Lung (tissue), 11 donors: ENCODE measurements at regions not wholly inside any gene's neighbourhood (a gene's known extent, or its start where the extent isn't known, plus 50 kb on each side); places are given as distances from the start of the nearest gene placed in this dataset.

ENCODE experiments used
- ATAC-seq: fragments of 200-7000 bp; cut with Tn5 transposase; one replicate; pipeline ENCODE4 v1.9.1; 2020; ENCODE audit warnings: moderate number of reproducible peaks; ENCODE audit not compliant: insufficient read depth, low FRiP score
- DNase-seq, 3 donors: peaks; one replicate each; pipeline ENCODE4 v3.0.0-alpha.2; 2013 to 2017
- H3K27ac ChIP-seq, 2 donors: one replicate each; pipeline ENCODE4 v1.5.1; 2013; ENCODE audit warnings: mild to moderate bottlenecking in 2 of 2, moderate library complexity in 2 of 2, control low read depth in 1 of 2, inconsistent platforms in 1 of 2, low read depth in 1 of 2, low read length in 1 of 2
- H3K27me3 ChIP-seq, 3 donors: one replicate each; pipeline ENCODE4 v1.5.1; 2013; ENCODE audit warnings: low read length in 2 of 3; ENCODE audit not compliant: control insufficient read depth in 3 of 3, insufficient read depth in 3 of 3
- H3K36me3 ChIP-seq, 4 donors: one replicate each; pipeline ENCODE4 v1.5.1; 2013; ENCODE audit warnings: low read length in 4 of 4, mild to moderate bottlenecking in 1 of 4, moderate library complexity in 1 of 4; ENCODE audit not compliant: control insufficient read depth in 4 of 4, insufficient read depth in 4 of 4
- H3K4me1 ChIP-seq, 5 donors: one replicate each; pipeline ENCODE4 v1.5.1; 2013; ENCODE audit warnings: low read length in 5 of 5, mild to moderate bottlenecking in 2 of 5, moderate library complexity in 1 of 5; ENCODE audit not compliant: control insufficient read depth in 5 of 5, insufficient read depth in 5 of 5
- H3K4me3 ChIP-seq: one replicate; pipeline ENCODE4 v1.5.1; 2013; ENCODE audit warnings: mild to moderate bottlenecking, control low read depth, moderate library complexity
- H3K9ac ChIP-seq, 2 donors: one replicate each; pipeline ENCODE4 v1.5.1; 2013; ENCODE audit warnings: low read length in 2 of 2, control low read depth in 1 of 2; ENCODE audit not compliant: insufficient read depth in 1 of 2
- H3K9me3 ChIP-seq, 4 donors: one replicate each; pipeline ENCODE4 v1.5.1; 2013; ENCODE audit warnings: low read length in 3 of 4, mild to moderate bottlenecking in 1 of 4, moderate library complexity in 1 of 4; ENCODE audit not compliant: control insufficient read depth in 4 of 4, insufficient read depth in 3 of 4
- CTCF ChIP-seq: IDR thresholded peaks from 2 replicates; pipeline ENCODE4 v1.5.1; 2012; ENCODE audit warnings: mild to moderate bottlenecking; ENCODE audit errors: control extremely low read depth, extremely low read depth
- WGBS, 2 donors: extraction: QIAGEN DNeasy Blood & Tissue Kit; methylation state at CpG; one replicate each; pipeline ENCODE4 v1.1.7; 2013; 5-methylcytosine and 5-hydroxymethylcytosine counted together
- donor health status: control.
- donor health status: control.
- donor health status: Bipolar disorder and iron deficiency.
- donor health status: healthy.
- donor health status: DM: yes; HTN: yes; CAD: no.

- WGBS, 2 donors, result 64% methylated on average over 2 of the region's 2 CpGs
- peak overlapping the region in 1 of 2 donors; percentile 84 for H3K27ac ChIP-seq
- ATAC-seq (no peak), DNase-seq (peak in 2 of 3 donors; percentile 47 to 56)
- H3K4me1 ChIP-seq, result peaks cover 6 to 50% (median 17%) of the 10 kb centered on the region in 5 donors
- H3K36me3 ChIP-seq, result no peaks in the 10 kb centered on the region
- peaks cover 0 to 5% (median 3%) of the 10 kb centered on the region in 4 donors for H3K9me3 ChIP-seq
- no peak for TF ChIP-seq CTCF
- H3K4me3 ChIP-seq, result no peak overlapping the region
- H3K9ac ChIP-seq, result peak overlapping the region in 1 of 2 donors; percentile 65
- no peaks in the 10 kb centered on the region for H3K27me3 ChIP-seq
Observed at GRCh38 chr1:221336126-221336525, 405.8 kb downstream of the DUSP10 start.

- H3K27ac ChIP-seq, result no peak overlapping the region
- TF ChIP-seq CTCF, result no peak
- H3K4me1 ChIP-seq, result peaks cover 6 to 50% (median 17%) of the 10 kb centered on the region in 5 donors
- DNase-seq (peak in 2 of 3 donors; percentile 18 to 29), ATAC-seq (no peak)
- H3K9ac ChIP-seq, result no peak overlapping the region
- 69 to 80% methylated on average over 2 of the region's 2 CpGs for WGBS, 2 donors
- no peaks in the 10 kb centered on the region for H3K27me3 ChIP-seq
- H3K9me3 ChIP-seq, result no peaks in the 10 kb centered on the region
- H3K4me3 ChIP-seq, result no peak overlapping the region
- H3K36me3 ChIP-seq, result no peaks in the 10 kb centered on the region
Observed at GRCh38 chr1:221337106-221337505, 404.8 kb downstream of the DUSP10 start.

GRCh38 chr1:221343136-221343535 is 398.8 kb downstream of the DUSP10 start:
- DNase-seq (peak in 2 of 3 donors; percentile 10 to 12), ATAC-seq (no peak)
- no peak overlapping the region for H3K27ac ChIP-seq
- H3K36me3 ChIP-seq, result no peaks in the 10 kb centered on the region
- no peak overlapping the region for H3K9ac ChIP-seq
- peaks cover 0 to 13% (median 0%) of the 10 kb centered on the region in 5 donors for H3K4me1 ChIP-seq
- no peak for TF ChIP-seq CTCF
- no peak overlapping the region for H3K4me3 ChIP-seq
- H3K9me3 ChIP-seq, result no peaks in the 10 kb centered on the region
- no peaks in the 10 kb centered on the region for H3K27me3 ChIP-seq

GRCh38 chr1:221343607-221344006 is 398.3 kb downstream of the DUSP10 start:
- WGBS, 2 donors, result 69 to 91% methylated on average over 3 of the region's 3 CpGs
- DNase-seq (peak; percentile 20 to 55 (median 54)), ATAC-seq (no peak)

More at GRCh38 chr1:221343607-221344006, 398.3 kb downstream of the DUSP10 start:
- Histone ChIP-seq H3K27ac (no peak overlapping the region), H3K9ac (no peak overlapping the region), H3K36me3 (no peaks in the 10 kb centered on the region), H3K9me3 (no peaks in the 10 kb centered on the region), H3K27me3 (no peaks in the 10 kb centered on the region), H3K4me3 (no peak overlapping the region), H3K4me1 (peaks cover 0 to 13% (median 0%) of the 10 kb centered on the region in 5 donors)
- no peak for TF ChIP-seq CTCF
